ENCODE measurements at regions not wholly inside any gene's neighbourhood (a gene's known extent, or its start where the extent isn't known, plus 50 kb on each side); places are given as distances from the start of the nearest gene placed in this dataset.

GRCh38 chr5:166192696-166193095 is 2098.7 kb upstream of the WWC1 start:
- no peak for DNase-seq (ENCODE audit: extremely low read depth, low read depth)
- TF ChIP-seq CTCF (IDR thresholded peaks at IDR 0.05; ENCODE audit: low read depth, low read length), result no peak

- no peak for TF ChIP-seq CTCF (IDR thresholded peaks at IDR 0.05; ENCODE audit: low read depth, low read length)
- DNase-seq (ENCODE audit: extremely low read depth, low read depth), result no peak
Observed at GRCh38 chr5:166195981-166196380, 2095.5 kb upstream of the WWC1 start.

- no peak for DNase-seq (ENCODE audit: extremely low read depth, low read depth)
- TF ChIP-seq CTCF (IDR thresholded peaks at IDR 0.05; ENCODE audit: low read depth, low read length), result no peak
Observed at GRCh38 chr5:166200532-166200931, 2090.9 kb upstream of the WWC1 start.

- TF ChIP-seq CTCF (IDR thresholded peaks at IDR 0.05; ENCODE audit: low read depth, low read length), result no peak
- no peak for DNase-seq (ENCODE audit: extremely low read depth, low read depth)
Observed at GRCh38 chr5:166211640-166212039, 2079.8 kb upstream of the WWC1 start.

- DNase-seq (ENCODE audit: extremely low read depth, low read depth), result no peak
Observed at GRCh38 chr5:166236327-166236726, 2055.1 kb upstream of the WWC1 start.

GRCh38 chr5:166240705-166241104 is 2050.7 kb upstream of the WWC1 start:
- no peak for DNase-seq (ENCODE audit: extremely low read depth, low read depth)
- no peak for TF ChIP-seq CTCF (IDR thresholded peaks at IDR 0.05; ENCODE audit: low read depth, low read length)

More at GRCh38 chr5:166236327-166236726, 2055.1 kb upstream of the WWC1 start:
- no peak for TF ChIP-seq CTCF (IDR thresholded peaks at IDR 0.05; ENCODE audit: low read depth, low read length)

GRCh38 chr5:166245556-166245955 is 2045.9 kb upstream of the WWC1 start:
- DNase-seq (ENCODE audit: extremely low read depth, low read depth), result no peak
- TF ChIP-seq CTCF (IDR thresholded peaks at IDR 0.05; ENCODE audit: low read depth, low read length), result no peak
